ENCODE measurements at regions not wholly inside any gene's neighbourhood (a gene's known extent, or its start where the extent isn't known, plus 50 kb on each side); places are given as distances from the start of the nearest gene placed in this dataset.

DNA sequence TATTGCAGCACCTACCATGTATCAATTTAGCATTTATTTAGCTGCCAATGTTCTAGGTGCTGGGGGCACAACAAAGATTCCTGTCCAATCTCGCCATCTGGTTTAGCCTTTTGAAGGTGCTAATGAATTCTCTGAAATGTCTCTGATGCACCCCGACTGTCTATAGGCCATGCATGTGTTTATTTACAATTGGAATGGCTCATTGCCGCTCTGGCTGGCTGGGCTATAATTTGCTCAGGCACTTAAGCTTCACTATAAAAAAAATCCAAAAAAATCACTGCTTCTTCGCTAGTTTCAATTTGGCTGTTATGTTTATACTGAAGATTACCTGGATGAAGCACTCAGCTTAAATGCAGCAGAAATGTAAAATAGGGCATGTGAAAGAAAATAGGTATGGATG, 115.0 kb upstream of the PAX6 start:
- no peak overlapping the region for H3K4me3 ChIP-seq (ENCODE audit: low read length)
- no peak overlapping the region for H3K27ac ChIP-seq (ENCODE audit: low read depth, low read length)
- no peaks in the 10 kb centered on the region for H3K9me3 ChIP-seq (ENCODE audit: insufficient read depth, low read depth, low read length)
- H3K36me3 ChIP-seq (ENCODE audit: insufficient read depth, low read length) = no peaks in the 10 kb centered on the region
- H3K9ac ChIP-seq (ENCODE audit: low read depth, low read length) = no peak overlapping the region
- H3K4me1 ChIP-seq (ENCODE audit: insufficient read depth, low read length) = peaks cover 9% of the 10 kb centered on the region
- no peaks in the 10 kb centered on the region for H3K27me3 ChIP-seq (ENCODE audit: insufficient read depth, low read length)
- WGBS = 93% methylated on average over 4 of the region's 4 CpGs

DNA sequence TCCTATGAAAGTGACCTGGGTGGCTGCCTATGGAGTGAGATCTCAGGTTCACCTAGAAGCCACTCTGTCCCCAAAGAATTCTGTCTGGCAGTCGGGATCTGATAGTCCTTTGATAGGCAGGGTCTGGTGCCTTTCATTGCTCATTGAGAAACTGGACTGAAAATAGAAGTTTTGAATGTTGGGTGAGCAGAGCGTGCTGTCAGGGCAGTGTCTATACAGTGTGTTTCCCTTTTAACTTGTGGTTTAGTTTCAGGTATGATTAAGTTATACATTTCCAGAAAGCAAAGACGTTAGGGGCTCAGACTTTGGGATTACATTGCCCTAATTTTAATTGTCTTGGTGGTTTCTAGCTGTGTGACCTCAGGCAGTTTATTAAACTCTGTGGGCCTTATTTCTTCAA, 111.3 kb upstream of the PAX6 start:
- Histone ChIP-seq H3K4me3 (ENCODE audit: low read length) (no peak overlapping the region), H3K27me3 (ENCODE audit: insufficient read depth, low read length) (no peaks in the 10 kb centered on the region), H3K27ac (ENCODE audit: low read depth, low read length) (no peak overlapping the region), H3K36me3 (ENCODE audit: insufficient read depth, low read length) (no peaks in the 10 kb centered on the region), H3K4me1 (ENCODE audit: insufficient read depth, low read length) (peaks cover 6% of the 10 kb centered on the region), H3K9ac (ENCODE audit: low read depth, low read length) (no peak overlapping the region), H3K9me3 (ENCODE audit: insufficient read depth, low read depth, low read length) (no peaks in the 10 kb centered on the region)
- WGBS = 82% methylated on average over 3 of the region's 3 CpGs

DNA sequence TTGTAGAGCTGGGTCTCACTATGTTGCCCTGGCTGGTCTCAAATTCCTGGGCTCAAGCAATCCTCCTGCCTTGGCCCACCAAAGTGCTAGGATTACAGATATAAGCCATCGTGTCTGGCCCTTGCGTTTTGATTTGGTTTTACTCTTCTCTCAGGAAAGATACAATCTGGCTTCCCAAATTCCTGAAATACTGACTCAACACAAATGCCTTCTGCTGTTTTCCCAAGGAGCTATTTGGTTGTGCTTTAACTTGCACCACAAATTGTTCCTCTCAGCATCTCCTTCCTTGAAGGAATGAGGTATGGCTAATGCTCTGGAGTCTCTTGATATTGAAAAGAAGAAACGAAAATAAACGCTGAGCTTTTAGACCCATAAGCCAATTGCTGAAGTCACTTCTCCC, 110.0 kb upstream of the PAX6 start:
- WGBS = 73% methylated on average over 4 of the region's 4 CpGs
- Histone ChIP-seq H3K27ac (ENCODE audit: low read depth, low read length) (no peak overlapping the region), H3K36me3 (ENCODE audit: insufficient read depth, low read length) (no peaks in the 10 kb centered on the region), H3K4me3 (ENCODE audit: low read length) (no peak overlapping the region), H3K9me3 (ENCODE audit: insufficient read depth, low read depth, low read length) (no peaks in the 10 kb centered on the region), H3K4me1 (ENCODE audit: insufficient read depth, low read length) (no peaks in the 10 kb centered on the region), H3K9ac (ENCODE audit: low read depth, low read length) (no peak overlapping the region), H3K27me3 (ENCODE audit: insufficient read depth, low read length) (no peaks in the 10 kb centered on the region)

DNA sequence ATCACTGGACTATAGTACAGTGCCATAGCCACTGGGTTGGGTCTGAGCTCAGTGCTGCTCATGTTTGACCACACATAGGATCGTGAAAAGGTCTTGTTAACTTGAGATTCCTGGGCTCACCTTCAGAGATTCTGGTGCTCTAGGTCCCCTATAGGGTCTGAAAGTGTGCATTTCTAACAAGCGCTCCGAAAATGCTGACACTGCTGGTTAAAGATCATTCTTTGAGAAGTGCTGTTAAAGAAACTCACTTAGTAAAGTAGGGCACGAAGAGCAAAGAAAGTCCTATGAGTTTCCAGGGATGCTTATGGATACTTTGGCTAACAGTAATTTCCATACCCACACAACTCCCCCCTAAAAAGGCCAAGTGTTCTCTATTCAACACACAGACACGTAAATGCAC, 108.1 kb upstream of the PAX6 start:
- WGBS = 88% methylated on average over 5 of the region's 5 CpGs
- H3K9me3 ChIP-seq (ENCODE audit: insufficient read depth, low read depth, low read length) = no peaks in the 10 kb centered on the region
- H3K9ac ChIP-seq (ENCODE audit: low read depth, low read length) = no peak overlapping the region
- no peak overlapping the region for H3K4me3 ChIP-seq (ENCODE audit: low read length)
- no peaks in the 10 kb centered on the region for H3K27me3 ChIP-seq (ENCODE audit: insufficient read depth, low read length)
- no peak overlapping the region for H3K27ac ChIP-seq (ENCODE audit: low read depth, low read length)
- H3K4me1 ChIP-seq (ENCODE audit: insufficient read depth, low read length) = no peaks in the 10 kb centered on the region
- H3K36me3 ChIP-seq (ENCODE audit: insufficient read depth, low read length) = no peaks in the 10 kb centered on the region

DNA sequence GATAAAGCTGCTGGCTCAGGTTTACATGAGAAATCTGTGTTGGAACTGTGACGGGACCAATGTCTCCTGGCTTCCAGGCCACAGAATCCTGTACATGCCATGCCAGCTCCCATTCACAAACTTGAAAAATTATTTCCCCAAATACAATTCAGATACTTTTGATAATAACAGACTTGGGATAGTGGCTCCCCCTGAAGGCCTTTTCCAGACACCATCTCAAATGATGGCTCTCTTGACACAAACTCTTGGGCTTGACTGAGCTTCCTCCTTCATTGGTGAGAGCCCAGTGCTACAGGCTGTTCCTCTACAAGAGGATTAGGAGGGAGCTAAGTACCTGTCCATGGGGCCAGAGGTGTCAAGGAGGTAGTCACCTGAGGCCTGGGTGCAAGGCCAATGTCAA, 104.7 kb upstream of the PAX6 start:
- 94% methylated on average over 1 of the region's 1 CpG for WGBS
- Histone ChIP-seq H3K36me3 (ENCODE audit: insufficient read depth, low read length) (no peaks in the 10 kb centered on the region), H3K27me3 (ENCODE audit: insufficient read depth, low read length) (no peaks in the 10 kb centered on the region), H3K4me3 (ENCODE audit: low read length) (no peak overlapping the region), H3K9me3 (ENCODE audit: insufficient read depth, low read depth, low read length) (no peaks in the 10 kb centered on the region), H3K27ac (ENCODE audit: low read depth, low read length) (no peak overlapping the region), H3K4me1 (ENCODE audit: insufficient read depth, low read length) (no peaks in the 10 kb centered on the region), H3K9ac (ENCODE audit: low read depth, low read length) (no peak overlapping the region)

DNA sequence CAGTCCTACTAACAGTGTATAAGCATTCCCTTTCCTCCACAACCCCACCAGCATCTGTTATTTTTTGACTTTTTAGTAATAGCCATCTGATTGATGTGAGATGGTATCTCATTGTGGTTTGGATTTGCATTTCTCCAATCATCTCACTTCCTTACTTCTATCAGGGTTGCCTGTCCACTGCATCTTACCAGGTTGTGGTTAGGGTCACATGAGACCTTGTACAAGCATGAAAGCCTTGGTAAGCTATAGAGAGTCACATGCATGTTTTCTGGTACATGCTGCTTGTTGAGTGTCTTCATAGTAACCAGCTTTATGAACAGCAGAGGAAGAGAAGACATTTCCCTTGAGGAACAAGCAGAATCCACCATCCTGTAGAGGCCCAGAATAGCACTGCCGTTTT, 102.9 kb upstream of the PAX6 start:
- no peak overlapping the region for H3K4me3 ChIP-seq (ENCODE audit: low read length)
- H3K27me3 ChIP-seq (ENCODE audit: insufficient read depth, low read length) = no peaks in the 10 kb centered on the region
- H3K27ac ChIP-seq (ENCODE audit: low read depth, low read length) = no peak overlapping the region
- H3K9me3 ChIP-seq (ENCODE audit: insufficient read depth, low read depth, low read length) = no peaks in the 10 kb centered on the region
- H3K9ac ChIP-seq (ENCODE audit: low read depth, low read length) = no peak overlapping the region
- H3K4me1 ChIP-seq (ENCODE audit: insufficient read depth, low read length) = no peaks in the 10 kb centered on the region
- WGBS = 100% methylated on average over 1 of the region's 1 CpG
- H3K36me3 ChIP-seq (ENCODE audit: insufficient read depth, low read length) = no peaks in the 10 kb centered on the region

DNA sequence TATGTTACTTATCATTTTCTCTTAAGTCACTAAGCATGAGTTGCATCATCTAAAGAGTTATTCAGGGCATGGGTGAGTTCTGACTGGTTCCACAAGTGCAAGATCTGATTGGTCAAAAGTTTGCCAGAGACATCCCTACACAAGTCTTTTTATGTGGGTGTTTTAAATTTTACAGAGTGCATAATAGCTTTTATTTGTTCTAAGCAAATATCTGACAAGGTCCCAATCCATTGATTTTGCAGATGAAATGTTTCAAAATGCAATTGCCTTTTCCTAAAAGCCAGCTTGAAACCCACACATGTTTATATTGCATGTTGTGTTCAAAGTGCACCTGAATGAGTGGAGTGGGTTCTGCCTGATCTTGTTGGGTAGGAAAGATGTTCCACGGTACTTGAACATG, 101.7 kb upstream of the PAX6 start:
- Histone ChIP-seq H3K36me3 (ENCODE audit: insufficient read depth, low read length) (no peaks in the 10 kb centered on the region), H3K27ac (ENCODE audit: low read depth, low read length) (no peak overlapping the region), H3K9ac (ENCODE audit: low read depth, low read length) (no peak overlapping the region), H3K9me3 (ENCODE audit: insufficient read depth, low read depth, low read length) (no peaks in the 10 kb centered on the region), H3K4me3 (ENCODE audit: low read length) (no peak overlapping the region), H3K4me1 (ENCODE audit: insufficient read depth, low read length) (no peaks in the 10 kb centered on the region), H3K27me3 (ENCODE audit: insufficient read depth, low read length) (no peaks in the 10 kb centered on the region)
- WGBS = 100% methylated on average over 1 of the region's 1 CpG

DNA sequence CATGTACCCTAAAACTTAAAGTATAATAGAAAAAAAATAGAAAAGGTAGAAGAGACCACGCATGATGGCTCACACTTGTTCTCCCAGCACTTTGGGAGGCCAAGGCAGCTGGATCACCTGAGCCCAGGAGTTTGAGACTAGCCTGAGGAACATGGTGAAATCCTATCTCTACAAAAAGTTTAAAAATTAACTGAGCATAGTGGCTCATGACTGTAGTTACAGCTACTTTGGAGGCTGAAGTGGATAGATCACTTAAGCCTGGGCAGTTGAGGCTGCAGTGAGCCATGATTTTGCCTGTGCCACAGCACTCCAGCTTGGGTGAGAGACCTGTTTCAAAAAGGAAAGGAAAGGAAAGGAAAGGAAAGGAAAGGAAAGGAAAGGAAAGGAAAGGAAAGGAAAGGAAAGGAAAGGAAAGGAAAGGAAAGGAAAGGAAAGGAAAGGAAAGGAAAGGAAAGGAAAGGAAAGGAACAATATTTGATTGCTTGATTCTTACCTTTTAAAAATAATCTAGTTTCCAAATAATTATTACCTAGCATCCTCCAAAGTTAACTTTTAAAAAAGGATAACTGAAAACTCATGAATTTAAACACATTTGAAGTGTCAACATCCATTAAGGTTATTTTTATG, 99.9 kb upstream of the PAX6 start:
- Histone ChIP-seq H3K9ac (ENCODE audit: low read depth, low read length) (no peak overlapping the region), H3K36me3 (ENCODE audit: insufficient read depth, low read length) (no peaks in the 10 kb centered on the region), H3K4me1 (ENCODE audit: insufficient read depth, low read length) (no peaks in the 10 kb centered on the region), H3K27me3 (ENCODE audit: insufficient read depth, low read length) (no peaks in the 10 kb centered on the region), H3K4me3 (ENCODE audit: low read length) (no peak overlapping the region), H3K27ac (ENCODE audit: low read depth, low read length) (no peak overlapping the region), H3K9me3 (ENCODE audit: insufficient read depth, low read depth, low read length) (no peaks in the 10 kb centered on the region)
- WGBS = 95% methylated on average over 1 of the region's 1 CpG

DNA sequence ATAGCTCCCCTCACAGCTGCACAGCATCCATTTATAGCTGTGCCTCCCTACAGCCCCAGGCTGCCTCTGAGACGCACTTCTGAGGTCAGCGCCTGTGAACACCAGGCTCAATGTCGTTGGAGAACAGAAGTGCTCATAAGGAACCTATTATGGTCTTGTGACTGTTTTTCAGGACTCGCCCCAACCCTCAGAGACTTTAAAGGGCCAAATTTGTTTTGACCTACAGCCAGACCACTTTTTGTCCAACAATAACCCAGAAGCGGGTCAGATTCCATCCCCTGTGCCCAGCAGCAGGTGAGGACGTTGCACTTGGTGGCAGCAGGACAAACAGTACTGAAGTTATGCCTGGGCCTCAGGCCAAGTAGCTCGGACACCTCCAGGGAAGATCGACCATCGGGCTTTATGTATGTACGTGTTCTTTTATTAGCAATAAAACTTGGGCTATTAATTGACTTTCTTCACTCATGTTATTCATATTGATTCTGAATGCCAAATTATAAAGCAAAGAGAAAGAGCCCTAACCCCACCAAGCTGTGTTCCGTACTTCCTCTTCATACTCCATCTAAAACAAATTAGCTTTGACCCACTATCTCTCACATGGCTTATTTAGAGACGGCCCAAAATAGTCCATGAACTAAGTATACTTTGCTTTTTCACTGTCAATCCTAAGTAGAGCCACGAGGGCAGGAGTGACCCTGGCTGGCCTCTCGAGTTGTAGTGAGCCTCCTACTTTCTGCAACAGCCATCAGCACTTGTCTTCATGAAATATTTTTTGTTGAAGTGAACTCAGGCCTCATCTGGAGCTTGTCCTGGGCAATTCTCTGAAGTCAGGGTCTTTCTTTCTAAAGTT, 92.3 kb upstream of the PAX6 start:
- Histone ChIP-seq H3K27me3 (ENCODE audit: insufficient read depth, low read length) (no peaks in the 10 kb centered on the region), H3K4me1 (ENCODE audit: insufficient read depth, low read length) (no peaks in the 10 kb centered on the region), H3K27ac (ENCODE audit: low read depth, low read length) (no peak overlapping the region), H3K9ac (ENCODE audit: low read depth, low read length) (no peak overlapping the region), H3K9me3 (ENCODE audit: insufficient read depth, low read depth, low read length) (no peaks in the 10 kb centered on the region), H3K4me3 (ENCODE audit: low read length) (no peak overlapping the region), H3K36me3 (ENCODE audit: insufficient read depth, low read length) (no peaks in the 10 kb centered on the region)
- 93% methylated on average over 14 of the region's 14 CpGs for WGBS

DNA sequence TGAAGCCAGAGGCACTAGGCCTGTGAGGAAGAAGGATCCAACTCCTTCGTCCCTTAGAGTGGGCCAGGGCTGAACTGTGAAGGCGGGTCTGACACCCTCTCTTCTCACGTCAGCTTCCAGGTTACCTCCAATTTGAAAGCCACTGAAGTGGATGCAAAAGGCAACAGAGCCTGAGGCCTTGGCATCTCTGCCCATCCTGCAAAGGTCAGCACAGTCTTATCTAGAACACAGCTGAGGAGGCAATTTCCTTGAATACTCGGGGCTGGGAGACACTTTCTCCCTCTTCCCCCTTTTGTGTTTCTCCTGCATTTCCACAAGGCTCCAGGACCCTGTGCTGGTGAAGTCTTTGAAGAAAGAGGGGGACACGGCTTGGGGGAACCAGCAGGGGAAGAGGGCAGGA, 91.6 kb upstream of the PAX6 start:
- Histone ChIP-seq H3K27me3 (ENCODE audit: insufficient read depth, low read length) (no peaks in the 10 kb centered on the region), H3K27ac (ENCODE audit: low read depth, low read length) (no peak overlapping the region), H3K9ac (ENCODE audit: low read depth, low read length) (no peak overlapping the region), H3K4me3 (ENCODE audit: low read length) (no peak overlapping the region), H3K9me3 (ENCODE audit: insufficient read depth, low read depth, low read length) (no peaks in the 10 kb centered on the region), H3K36me3 (ENCODE audit: insufficient read depth, low read length) (no peaks in the 10 kb centered on the region), H3K4me1 (ENCODE audit: insufficient read depth, low read length) (no peaks in the 10 kb centered on the region)
- 91% methylated on average over 4 of the region's 5 CpGs for WGBS

DNA sequence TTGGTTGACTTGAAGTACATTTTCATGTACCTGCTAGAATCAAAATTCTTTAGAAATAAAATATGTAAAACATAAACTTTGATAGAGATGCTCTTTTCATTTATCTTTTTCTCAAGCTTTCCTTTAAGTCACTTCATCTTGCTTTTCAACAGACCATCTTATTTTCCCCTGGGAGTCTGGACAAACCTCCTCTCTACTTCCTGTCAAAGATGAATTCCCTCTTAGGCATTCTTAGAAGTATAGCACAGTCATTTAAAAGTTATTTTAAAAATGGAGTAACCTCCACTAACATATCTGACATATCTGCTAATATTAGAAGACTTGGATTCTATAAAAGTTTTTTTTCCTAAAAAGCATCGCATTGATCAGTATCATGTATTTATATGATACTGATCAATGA, 84.8 kb upstream of the PAX6 start:
- Histone ChIP-seq H3K27me3 (ENCODE audit: insufficient read depth, low read length) (no peaks in the 10 kb centered on the region), H3K4me1 (ENCODE audit: insufficient read depth, low read length) (no peaks in the 10 kb centered on the region; the same call in 1 of the 2 replicates), H3K9me3 (ENCODE audit: insufficient read depth, low read depth, low read length) (no peaks in the 10 kb centered on the region), H3K4me3 (ENCODE audit: low read length) (no peak overlapping the region), H3K36me3 (ENCODE audit: insufficient read depth, low read length) (no peaks in the 10 kb centered on the region), H3K27ac (ENCODE audit: low read depth, low read length) (no peak overlapping the region), H3K9ac (ENCODE audit: low read depth, low read length) (no peak overlapping the region)
- 80% methylated on average over 1 of the region's 1 CpG for WGBS
